H1 (cell line): ENCODE measurements at regions not wholly inside any gene's neighbourhood (a gene's known extent, or its start where the extent isn't known, plus 50 kb on each side); places are given as distances from the start of the nearest gene placed in this dataset.

Experiments used
- CHD7 ChIP-seq: fragments of 300-600 bp; sonication (generic); IDR thresholded peaks from 2 replicates; pipeline ENCODE4 v1.7.1; 2012; ENCODE audit warnings: low read length, moderate library complexity, mild to moderate bottlenecking, inconsistent platforms; ENCODE audit not compliant: insufficient replicate concordance
- CREB1 ChIP-seq: IDR thresholded peaks from 2 replicates; pipeline ENCODE4 v1.6.1; 2012; ENCODE audit warnings: inconsistent platforms
- CTBP2 ChIP-seq: IDR thresholded peaks from 2 replicates; pipeline ENCODE4 v1.7.0; 2011; ENCODE audit warnings: borderline replicate concordance, mild to moderate bottlenecking, moderate library complexity, mixed read lengths, low read length; ENCODE audit not compliant: insufficient read depth, insufficient read length
- JUND ChIP-seq: IDR thresholded peaks from 2 replicates; pipeline ENCODE4 v1.6.1; 2011; ENCODE audit warnings: mild to moderate bottlenecking, improper control_type of control experiment, low read length
- MAFK ChIP-seq: IDR thresholded peaks from 2 replicates; pipeline ENCODE4 v1.6.1; 2012; ENCODE audit warnings: low read depth, mild to moderate bottlenecking, improper control_type of control experiment, low read length
- POLR2A ChIP-seq, 2 experiments: IDR thresholded peaks; 1 replicate in 1 of 2; 2 replicates in 1 of 2; pipeline ENCODE4 v1.6.1; 2011; ENCODE audit warnings: low read depth in 2 of 2, low read length in 2 of 2, mild to moderate bottlenecking in 2 of 2; ENCODE audit errors: control extremely low read depth in 1 of 2
- RXRA ChIP-seq: IDR thresholded peaks from 2 replicates; pipeline ENCODE4 v1.6.1; 2011; ENCODE audit warnings: low read depth, mild to moderate bottlenecking, low read length, moderate library complexity; ENCODE audit not compliant: insufficient read depth
- TF ChIP-seq, protein P1 (sequence below): IDR thresholded peaks from 2 replicates; pipeline ENCODE4 v1.6.1; 2012; ENCODE audit warnings: low read length, inconsistent platforms

DNA sequence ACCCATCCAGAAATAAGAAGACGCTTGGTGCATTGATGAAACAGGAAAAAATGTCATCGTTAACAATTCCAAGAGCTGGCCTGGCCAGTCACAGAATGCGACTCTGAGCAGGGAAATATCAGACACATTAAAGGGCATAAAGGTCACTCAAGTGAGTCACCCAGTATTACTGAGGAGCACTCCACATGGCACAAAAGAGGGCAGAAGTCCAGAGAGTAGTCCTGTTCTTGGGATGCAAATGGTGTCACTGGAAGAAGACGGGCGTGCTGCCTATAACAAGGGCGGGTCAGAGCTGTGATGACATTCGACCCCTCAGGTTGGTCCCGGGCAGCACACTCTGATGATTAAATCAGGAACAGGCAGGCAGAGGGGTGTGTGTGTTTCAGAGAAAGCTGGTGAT, 720.3 kb downstream of the UQCRFS1 start (continued):
- TF ChIP-seq CHD7 (no peak), CREB1 (no peak), JUND (no peak), POLR2A (IDR thresholded peaks at IDR 0.05; ENCODE audit: control extremely low read depth in 1 of 2, low read depth in 2 of 2, low read length in 2 of 2) (no peak), MAFK (no peak), CTBP2 (no peak), RXRA (no peak)
- TF ChIP-seq, protein P1, sequence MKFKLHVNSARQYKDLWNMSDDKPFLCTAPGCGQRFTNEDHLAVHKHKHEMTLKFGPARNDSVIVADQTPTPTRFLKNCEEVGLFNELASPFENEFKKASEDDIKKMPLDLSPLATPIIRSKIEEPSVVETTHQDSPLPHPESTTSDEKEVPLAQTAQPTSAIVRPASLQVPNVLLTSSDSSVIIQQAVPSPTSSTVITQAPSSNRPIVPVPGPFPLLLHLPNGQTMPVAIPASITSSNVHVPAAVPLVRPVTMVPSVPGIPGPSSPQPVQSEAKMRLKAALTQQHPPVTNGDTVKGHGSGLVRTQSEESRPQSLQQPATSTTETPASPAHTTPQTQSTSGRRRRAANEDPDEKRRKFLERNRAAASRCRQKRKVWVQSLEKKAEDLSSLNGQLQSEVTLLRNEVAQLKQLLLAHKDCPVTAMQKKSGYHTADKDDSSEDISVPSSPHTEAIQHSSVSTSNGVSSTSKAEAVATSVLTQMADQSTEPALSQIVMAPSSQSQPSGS = no peak
